AG04450 (cell line): ENCODE measurements at regions not wholly inside any gene's neighbourhood (a gene's known extent, or its start where the extent isn't known, plus 50 kb on each side); places are given as distances from the start of the nearest gene placed in this dataset.

Experiments used
- CTCF ChIA-PET: fragments of 300-600, 350-600 bp; formaldehyde crosslinking; extraction: SDS; loops from one replicate; lab custom pipeline; 2022; ENCODE audit warnings: antibody characterized with exemption, inconsistent platforms; lab: Charles Lee
- POLR2A ChIA-PET: fragments of 350-600 bp; formaldehyde crosslinking; extraction: SDS; loops from one replicate; lab custom pipeline; 2021; ENCODE audit warnings: antibody characterized with exemption, inconsistent platforms; lab: Yijun Ruan, JAX
- DNase-seq: peaks from one replicate; pipeline ENCODE4 v3.0.0-alpha.2; 2011; ENCODE audit warnings: low read depth, low spot score
- H3K27ac ChIP-seq: one replicate; pipeline ENCODE4 v1.5.1; 2012; ENCODE audit warnings: low read depth, low read length, control low read depth
- H3K27me3 ChIP-seq: one replicate; pipeline ENCODE4 v1.6.0; 2012; ENCODE audit warnings: low read length; ENCODE audit not compliant: control insufficient read depth, insufficient read depth
- H3K4me3 ChIP-seq: 2 replicates; pipeline ENCODE4 v1.5.1; 2011; ENCODE audit warnings: mild to moderate bottlenecking, low read depth, low read length, control low read depth
- H3K9me3 ChIP-seq: 2 replicates; pipeline ENCODE4 v1.5.1; 2012; ENCODE audit warnings: low read length; ENCODE audit not compliant: control insufficient read depth, insufficient read depth
- CTCF ChIP-seq: IDR thresholded peaks from 2 replicates; pipeline ENCODE4 v1.5.1; 2011; ENCODE audit warnings: low read depth, low read length, control low read depth, inconsistent platforms

GRCh38 chr4:96845819-96846218, 1005.9 kb downstream of the PDHA2 start:
- no peak overlapping the region for H3K27ac ChIP-seq
- ChIA-PET POLR2A (no interaction called here), CTCF (no interaction called here)
- no peak for TF ChIP-seq CTCF
- H3K4me3 ChIP-seq = no peak overlapping the region
- H3K9me3 ChIP-seq = no peaks in the 10 kb centered on the region
- no peak for DNase-seq
- no peaks in the 10 kb centered on the region for H3K27me3 ChIP-seq

GRCh38 chr4:96874657-96875056, 1034.8 kb downstream of the PDHA2 start:
- no peak for DNase-seq
- no peak overlapping the region for H3K4me3 ChIP-seq
- peaks cover 4% of the 10 kb centered on the region; the same call in 1 of the 2 replicates for H3K9me3 ChIP-seq
- H3K27ac ChIP-seq = no peak overlapping the region
- H3K27me3 ChIP-seq = no peaks in the 10 kb centered on the region
- ChIA-PET POLR2A (no interaction called here), CTCF (no interaction called here)
- TF ChIP-seq CTCF = no peak

- Histone ChIP-seq H3K27me3 (no peaks in the 10 kb centered on the region), H3K9me3 (peaks cover 4% of the 10 kb centered on the region; the same call in 1 of the 2 replicates), H3K4me3 (no peak overlapping the region), H3K27ac (no peak overlapping the region)
- CTCF ChIA-PET = no interaction called here
- no peak for DNase-seq
- no peak for TF ChIP-seq CTCF
- POLR2A ChIA-PET = no interaction called here
Observed at GRCh38 chr4:96879527-96879926, 1039.6 kb downstream of the PDHA2 start.

GRCh38 chr4:96887857-96888256, 1048.0 kb downstream of the PDHA2 start:
- H3K4me3 ChIP-seq = no peak overlapping the region
- TF ChIP-seq CTCF = no peak
- no peak for DNase-seq
- no peak overlapping the region for H3K27ac ChIP-seq
- ChIA-PET CTCF (no interaction called here), POLR2A (no interaction called here)
- peaks cover 7% of the 10 kb centered on the region; the same call in 1 of the 2 replicates for H3K9me3 ChIP-seq
- no peaks in the 10 kb centered on the region for H3K27me3 ChIP-seq

- TF ChIP-seq CTCF = no peak
Observed at GRCh38 chr4:96894621-96895020, 1054.7 kb downstream of the PDHA2 start.

More at GRCh38 chr4:96894621-96895020, 1054.7 kb downstream of the PDHA2 start:
- H3K9me3 ChIP-seq = peaks cover 4% of the 10 kb centered on the region; the same call in 1 of the 2 replicates
- no peak for DNase-seq
- CTCF ChIA-PET = no interaction called here
- H3K27me3 ChIP-seq = no peaks in the 10 kb centered on the region
- H3K27ac ChIP-seq = no peak overlapping the region
- no peak overlapping the region for H3K4me3 ChIP-seq
- POLR2A ChIA-PET = no interaction called here
